ENCODE measurements at regions not wholly inside any gene's neighbourhood (a gene's known extent, or its start where the extent isn't known, plus 50 kb on each side); places are given as distances from the start of the nearest gene placed in this dataset.

GRCh38 chr5:5666076-5666365, 243.5 kb downstream of the ICE1 start:
- no peak for DNase-seq
- H3K4me1 ChIP-seq (ENCODE audit: insufficient read depth), result no peaks in the 10 kb centered on the region
- H2AFZ ChIP-seq, result no peak overlapping the region
- no peak overlapping the region for H3K9ac ChIP-seq
- H3K36me3 ChIP-seq (ENCODE audit: low read depth), result no peaks in the 10 kb centered on the region
- no peak overlapping the region for H3K4me3 ChIP-seq
- no peaks in the 10 kb centered on the region for H4K20me1 ChIP-seq (ENCODE audit: insufficient read depth)
- H3K27me3 ChIP-seq (replicated peaks; ENCODE audit: insufficient read depth), result no peaks in the 10 kb centered on the region
- no peak overlapping the region for H3K4me2 ChIP-seq (ENCODE audit: unreplicated experiment)
- H3K27ac ChIP-seq, result no peak overlapping the region
- H3K9me2 ChIP-seq (ENCODE audit: insufficient read depth), result no peaks in the 10 kb centered on the region
- H3K9me3 ChIP-seq (ENCODE audit: low read depth), result no peaks in the 10 kb centered on the region
- H3F3A ChIP-seq (ENCODE audit: insufficient read depth), result no peaks in the 10 kb centered on the region
- in situ Hi-C loops (cut with MboI), result no loop called here
- WGBS, 2 experiments (ENCODE audit: low coverage in 1 of 2, low lambda C conversion rate in 2 of 2, missing lambda C conversion rate in 2 of 2), result 23 to 39% methylated on average over 2 of the region's 2 CpGs
- TF ChIP-seq EZH2phosphoT487 (IDR thresholded peaks at IDR 0.05; ENCODE audit: insufficient read depth, low read depth) (no peak), EZH2 (IDR thresholded peaks at IDR 0.05; ENCODE audit: insufficient read depth, poor library complexity, severe bottlenecking) (no peak)
- no peaks in the 10 kb centered on the region for H3K79me2 ChIP-seq (ENCODE audit: insufficient read depth)

GRCh38 chr5:5665225-5666075, 243.0 kb downstream of the ICE1 start:
- in situ Hi-C loops (cut with MboI), result no loop called here
- no peaks in the 10 kb centered on the region for H3K27me3 ChIP-seq (replicated peaks; ENCODE audit: insufficient read depth)
- no peak overlapping the region for H3K4me2 ChIP-seq (ENCODE audit: unreplicated experiment)
- no peaks in the 10 kb centered on the region for H3K36me3 ChIP-seq (ENCODE audit: low read depth)
- H4K20me1 ChIP-seq (ENCODE audit: insufficient read depth), result no peaks in the 10 kb centered on the region
- H3K79me2 ChIP-seq (ENCODE audit: insufficient read depth), result no peaks in the 10 kb centered on the region
- no peaks in the 10 kb centered on the region for H3K4me1 ChIP-seq (ENCODE audit: insufficient read depth)
- no peaks in the 10 kb centered on the region for H3F3A ChIP-seq (ENCODE audit: insufficient read depth)
- no peak overlapping the region for H2AFZ ChIP-seq
- H3K9me3 ChIP-seq (ENCODE audit: low read depth), result no peaks in the 10 kb centered on the region
- H3K9me2 ChIP-seq (ENCODE audit: insufficient read depth), result no peaks in the 10 kb centered on the region
- TF ChIP-seq EZH2 (IDR thresholded peaks at IDR 0.05; ENCODE audit: insufficient read depth, poor library complexity, severe bottlenecking), result no peak
- H3K4me3 ChIP-seq, result no peak overlapping the region
- no peak overlapping the region for H3K27ac ChIP-seq
- peak; percentile 0 for DNase-seq
- WGBS, 2 experiments (ENCODE audit: low coverage in 1 of 2, low lambda C conversion rate in 2 of 2, missing lambda C conversion rate in 2 of 2), result 35 to 42% methylated on average over 13 of the region's 13 CpGs
- no peak overlapping the region for H3K9ac ChIP-seq

- H3K4me2 ChIP-seq (ENCODE audit: unreplicated experiment), result no peak overlapping the region
- 24 to 27% methylated on average over 3 of the region's 3 CpGs for WGBS, 2 experiments (ENCODE audit: low coverage in 1 of 2, low lambda C conversion rate in 2 of 2, missing lambda C conversion rate in 2 of 2)
These were observed 236.5 kb downstream of the ICE1 start for GRCh38 chr5:5658889-5659465.

GRCh38 chr5:5658226-5658625, 235.7 kb downstream of the ICE1 start:
- no peaks in the 10 kb centered on the region for H3K4me1 ChIP-seq (ENCODE audit: insufficient read depth)
- no peak overlapping the region for H3K4me2 ChIP-seq (ENCODE audit: unreplicated experiment)
- DNase-seq, result peak; percentile 70
- no peaks in the 10 kb centered on the region for H3K9me3 ChIP-seq (ENCODE audit: low read depth)
- no peaks in the 10 kb centered on the region for H3K27me3 ChIP-seq (replicated peaks; ENCODE audit: insufficient read depth)
- no peaks in the 10 kb centered on the region for H3K36me3 ChIP-seq (ENCODE audit: low read depth)
- no peak for TF ChIP-seq EZH2phosphoT487 (IDR thresholded peaks at IDR 0.05; ENCODE audit: insufficient read depth, low read depth)
- no peak for TF ChIP-seq EZH2 (IDR thresholded peaks at IDR 0.05; ENCODE audit: insufficient read depth, poor library complexity, severe bottlenecking)
- no peak overlapping the region for H3K27ac ChIP-seq
- H4K20me1 ChIP-seq (ENCODE audit: insufficient read depth), result no peaks in the 10 kb centered on the region
- H3K4me3 ChIP-seq, result no peak overlapping the region
- no peaks in the 10 kb centered on the region for H3K79me2 ChIP-seq (ENCODE audit: insufficient read depth)
- 2 to 3% methylated on average over 4 of the region's 4 CpGs for WGBS, 2 experiments (ENCODE audit: low coverage in 1 of 2, low lambda C conversion rate in 2 of 2, missing lambda C conversion rate in 2 of 2)
- H3F3A ChIP-seq (ENCODE audit: insufficient read depth), result no peaks in the 10 kb centered on the region
- in situ Hi-C loops (cut with MboI), result no loop called here
- no peak overlapping the region for H2AFZ ChIP-seq
- no peak overlapping the region for H3K9ac ChIP-seq
- H3K9me2 ChIP-seq (ENCODE audit: insufficient read depth), result no peaks in the 10 kb centered on the region

More at GRCh38 chr5:5658889-5659465, 236.5 kb downstream of the ICE1 start:
- no peaks in the 10 kb centered on the region for H3K9me2 ChIP-seq (ENCODE audit: insufficient read depth)
- H3F3A ChIP-seq (ENCODE audit: insufficient read depth), result no peaks in the 10 kb centered on the region
- no peak overlapping the region for H3K27ac ChIP-seq
- no peaks in the 10 kb centered on the region for H4K20me1 ChIP-seq (ENCODE audit: insufficient read depth)
- in situ Hi-C loops (cut with MboI), result no loop called here
- no peaks in the 10 kb centered on the region for H3K27me3 ChIP-seq (replicated peaks; ENCODE audit: insufficient read depth)
- H3K36me3 ChIP-seq (ENCODE audit: low read depth), result no peaks in the 10 kb centered on the region
- H2AFZ ChIP-seq, result no peak overlapping the region
- no peak overlapping the region for H3K9ac ChIP-seq
- no peaks in the 10 kb centered on the region for H3K9me3 ChIP-seq (ENCODE audit: low read depth)
- TF ChIP-seq EZH2 (IDR thresholded peaks at IDR 0.05; ENCODE audit: insufficient read depth, poor library complexity, severe bottlenecking) (no peak), EZH2phosphoT487 (IDR thresholded peaks at IDR 0.05; ENCODE audit: insufficient read depth, low read depth) (no peak)
- no peaks in the 10 kb centered on the region for H3K4me1 ChIP-seq (ENCODE audit: insufficient read depth)
- DNase-seq, result no peak
- H3K4me3 ChIP-seq, result no peak overlapping the region
- H3K79me2 ChIP-seq (ENCODE audit: insufficient read depth), result no peaks in the 10 kb centered on the region

Measured in GM23248 (cell line).